ENCODE measurements at regions not wholly inside any gene's neighbourhood (a gene's known extent, or its start where the extent isn't known, plus 50 kb on each side); places are given as distances from the start of the nearest gene placed in this dataset.

DNA sequence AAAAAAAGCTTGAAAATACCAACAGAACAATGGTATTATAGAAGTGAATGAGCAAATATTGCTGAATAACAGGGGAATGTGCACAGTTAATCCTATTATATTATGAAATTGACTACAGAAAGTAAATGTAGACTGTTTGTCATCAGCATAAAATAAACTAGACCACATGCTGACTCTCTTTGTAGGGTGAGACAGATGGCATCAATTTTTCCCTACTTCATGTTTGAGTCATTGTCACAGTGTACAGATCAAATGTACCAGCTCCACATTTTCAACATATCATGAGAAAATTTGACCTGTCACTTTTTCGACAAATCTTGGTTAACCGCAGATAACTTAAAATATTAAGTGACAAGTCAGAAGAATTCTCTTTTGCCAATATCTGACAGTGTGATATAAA is 421.0 kb downstream of the RPL10L start (continued):
- TF ChIP-seq, protein P1, sequence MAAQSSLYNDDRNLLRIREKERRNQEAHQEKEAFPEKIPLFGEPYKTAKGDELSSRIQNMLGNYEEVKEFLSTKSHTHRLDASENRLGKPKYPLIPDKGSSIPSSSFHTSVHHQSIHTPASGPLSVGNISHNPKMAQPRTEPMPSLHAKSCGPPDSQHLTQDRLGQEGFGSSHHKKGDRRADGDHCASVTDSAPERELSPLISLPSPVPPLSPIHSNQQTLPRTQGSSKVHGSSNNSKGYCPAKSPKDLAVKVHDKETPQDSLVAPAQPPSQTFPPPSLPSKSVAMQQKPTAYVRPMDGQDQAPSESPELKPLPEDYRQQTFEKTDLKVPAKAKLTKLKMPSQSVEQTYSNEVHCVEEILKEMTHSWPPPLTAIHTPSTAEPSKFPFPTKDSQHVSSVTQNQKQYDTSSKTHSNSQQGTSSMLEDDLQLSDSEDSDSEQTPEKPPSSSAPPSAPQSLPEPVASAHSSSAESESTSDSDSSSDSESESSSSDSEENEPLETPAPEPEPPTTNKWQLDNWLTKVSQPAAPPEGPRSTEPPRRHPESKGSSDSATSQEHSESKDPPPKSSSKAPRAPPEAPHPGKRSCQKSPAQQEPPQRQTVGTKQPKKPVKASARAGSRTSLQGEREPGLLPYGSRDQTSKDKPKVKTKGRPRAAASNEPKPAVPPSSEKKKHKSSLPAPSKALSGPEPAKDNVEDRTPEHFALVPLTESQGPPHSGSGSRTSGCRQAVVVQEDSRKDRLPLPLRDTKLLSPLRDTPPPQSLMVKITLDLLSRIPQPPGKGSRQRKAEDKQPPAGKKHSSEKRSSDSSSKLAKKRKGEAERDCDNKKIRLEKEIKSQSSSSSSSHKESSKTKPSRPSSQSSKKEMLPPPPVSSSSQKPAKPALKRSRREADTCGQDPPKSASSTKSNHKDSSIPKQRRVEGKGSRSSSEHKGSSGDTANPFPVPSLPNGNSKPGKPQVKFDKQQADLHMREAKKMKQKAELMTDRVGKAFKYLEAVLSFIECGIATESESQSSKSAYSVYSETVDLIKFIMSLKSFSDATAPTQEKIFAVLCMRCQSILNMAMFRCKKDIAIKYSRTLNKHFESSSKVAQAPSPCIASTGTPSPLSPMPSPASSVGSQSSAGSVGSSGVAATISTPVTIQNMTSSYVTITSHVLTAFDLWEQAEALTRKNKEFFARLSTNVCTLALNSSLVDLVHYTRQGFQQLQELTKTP (IDR thresholded peaks at IDR 0.05; ENCODE audit: low read depth in 1 of 2, partially characterized antibody in 2 of 2): no peak
- no peak for TF ChIP-seq NR0B1 (IDR thresholded peaks at IDR 0.05; ENCODE audit: partially characterized antibody)
- TF ChIP-seq, protein P2, sequence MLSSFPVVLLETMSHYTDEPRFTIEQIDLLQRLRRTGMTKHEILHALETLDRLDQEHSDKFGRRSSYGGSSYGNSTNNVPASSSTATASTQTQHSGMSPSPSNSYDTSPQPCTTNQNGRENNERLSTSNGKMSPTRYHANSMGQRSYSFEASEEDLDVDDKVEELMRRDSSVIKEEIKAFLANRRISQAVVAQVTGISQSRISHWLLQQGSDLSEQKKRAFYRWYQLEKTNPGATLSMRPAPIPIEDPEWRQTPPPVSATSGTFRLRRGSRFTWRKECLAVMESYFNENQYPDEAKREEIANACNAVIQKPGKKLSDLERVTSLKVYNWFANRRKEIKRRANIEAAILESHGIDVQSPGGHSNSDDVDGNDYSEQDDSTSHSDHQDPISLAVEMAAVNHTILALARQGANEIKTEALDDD (IDR thresholded peaks at IDR 0.05): no peak
- no peak for TF ChIP-seq GTF2A2 (tag; IDR thresholded peaks at IDR 0.05)
- TF ChIP-seq CXXC5 (CRISPR knock-in tag; IDR thresholded peaks at IDR 0.05): no peak

All from K562 (cell line).